ENCODE measurements at regions not wholly inside any gene's neighbourhood (a gene's known extent, or its start where the extent isn't known, plus 50 kb on each side); places are given as distances from the start of the nearest gene placed in this dataset.

- H2BK5ac ChIP-seq (ENCODE audit: low read depth, low read length, poor library complexity, severe bottlenecking): no peak overlapping the region
- no peak overlapping the region for H2BK15ac ChIP-seq (ENCODE audit: low read depth, poor library complexity, severe bottlenecking)
- no peak overlapping the region for H3K4me2 ChIP-seq (ENCODE audit: low read length, poor library complexity, severe bottlenecking)
- no peak overlapping the region for H3K23ac ChIP-seq (ENCODE audit: low read length in 2 of 2)
- no peak overlapping the region for H4K91ac ChIP-seq (ENCODE audit: low read length)
- H3K4me3 ChIP-seq (ENCODE audit: insufficient read depth in 1 of 2, low read depth in 1 of 2, low read length in 2 of 2): no peak overlapping the region
- no peak overlapping the region for H3K14ac ChIP-seq (ENCODE audit: low read length in 2 of 2)
- H4K8ac ChIP-seq (ENCODE audit: low read length): no peak overlapping the region
- no peak overlapping the region for H2BK12ac ChIP-seq (ENCODE audit: low read length in 2 of 2)
- no peak overlapping the region for H2BK120ac ChIP-seq (ENCODE audit: low read depth, low read length)
- H3K9me3 ChIP-seq (ENCODE audit: control insufficient read depth, low read length): peaks cover 5% of the 10 kb centered on the region
- H3K27ac ChIP-seq (ENCODE audit: low read length, poor library complexity, severe bottlenecking): no peak overlapping the region
- DNase-seq: no peak
- H3K4ac ChIP-seq (ENCODE audit: low read depth in 1 of 2, low read length in 2 of 2): no peak overlapping the region
- H3K36me3 ChIP-seq (ENCODE audit: control insufficient read depth in 1 of 2, insufficient read depth in 2 of 2, low read depth in 1 of 2, low read length in 2 of 2): no peaks in the 10 kb centered on the region
- H3K79me1 ChIP-seq (replicated peaks; ENCODE audit: low read length, poor library complexity, severe bottlenecking): no peaks in the 10 kb centered on the region
- H3K4me1 ChIP-seq (ENCODE audit: control insufficient read depth, insufficient read depth, low read depth, low read length): no peaks in the 10 kb centered on the region
- H3K9ac ChIP-seq (ENCODE audit: low read length): no peak overlapping the region
- H2AFZ ChIP-seq (ENCODE audit: low read depth, low read length): no peak overlapping the region
- no peak overlapping the region for H2AK5ac ChIP-seq (ENCODE audit: low read length, severe bottlenecking)
- 74% methylated on average over 6 of the region's 6 CpGs for WGBS
- H3K18ac ChIP-seq (ENCODE audit: low read depth in 1 of 2, low read length in 2 of 2): no peak overlapping the region
- peaks cover 0 to 12% of the 10 kb centered on the region in 2 experiments for H3K27me3 ChIP-seq (ENCODE audit: control insufficient read depth in 1 of 2, insufficient read depth in 1 of 2, low read length in 2 of 2)
Measured at GRCh38 chr12:130111965-130112496, 50.2 kb upstream of the FZD10 start.

Measured in mesenchymal stem cell (in vitro differentiated cells and primary cell).